Mesenchymal stem cell (in vitro differentiated cells and primary cell): ENCODE measurements at regions not wholly inside any gene's neighbourhood (a gene's known extent, or its start where the extent isn't known, plus 50 kb on each side); places are given as distances from the start of the nearest gene placed in this dataset.

Experiments
- DNase-seq: peaks from one replicate; pipeline ENCODE4 v3.0.0-alpha.2; 2013
- H2AFZ ChIP-seq: one replicate; pipeline ENCODE4 v1.6.1; 2013; ENCODE audit warnings: low read depth, mild to moderate bottlenecking, control low read depth, inconsistent platforms, low read length, moderate library complexity
- H2AK5ac ChIP-seq: 2 replicates; pipeline ENCODE4 v1.6.1; 2013; ENCODE audit warnings: low read length, moderate library complexity, mild to moderate bottlenecking, inconsistent platforms; ENCODE audit not compliant: severe bottlenecking
- H2BK120ac ChIP-seq: one replicate; pipeline ENCODE4 v1.6.1; 2013; ENCODE audit warnings: low read depth, mild to moderate bottlenecking, inconsistent platforms, low read length, moderate library complexity
- H2BK12ac ChIP-seq, 2 experiments: one replicate each; pipeline ENCODE4 v1.6.1; 2013; ENCODE audit warnings: inconsistent platforms in 2 of 2, low read length in 2 of 2, mild to moderate bottlenecking in 2 of 2, moderate library complexity in 2 of 2, control low read depth in 1 of 2
- H2BK15ac ChIP-seq: one replicate; pipeline ENCODE4 v1.6.1; 2013; ENCODE audit warnings: mild to moderate bottlenecking, low read depth, inconsistent platforms; ENCODE audit not compliant: poor library complexity, severe bottlenecking
- H2BK5ac ChIP-seq: 2 replicates; pipeline ENCODE4 v1.6.1; 2013; ENCODE audit warnings: low read depth, mild to moderate bottlenecking, low read length, control low read depth, inconsistent platforms; ENCODE audit not compliant: poor library complexity, severe bottlenecking
- H3K14ac ChIP-seq, 2 experiments: one replicate each; pipeline ENCODE4 v1.6.1; 2013; ENCODE audit warnings: inconsistent platforms in 2 of 2, low read length in 2 of 2, control low read depth in 1 of 2, mild to moderate bottlenecking in 1 of 2, moderate library complexity in 1 of 2
- H3K18ac ChIP-seq, 2 experiments: one replicate each; pipeline ENCODE4 v1.6.1; 2013; ENCODE audit warnings: inconsistent platforms in 2 of 2, low read length in 2 of 2, control low read depth in 1 of 2, low read depth in 1 of 2, mild to moderate bottlenecking in 1 of 2
- H3K23ac ChIP-seq, 2 experiments: one replicate each; pipeline ENCODE4 v1.6.1; 2013; ENCODE audit warnings: inconsistent platforms in 2 of 2, low read length in 2 of 2, mild to moderate bottlenecking in 2 of 2, moderate library complexity in 2 of 2, control low read depth in 1 of 2
- H3K27ac ChIP-seq: 2 replicates; pipeline ENCODE4 v1.5.1; 2013; ENCODE audit warnings: mild to moderate bottlenecking, moderate library complexity, low read length, control low read depth, inconsistent platforms; ENCODE audit not compliant: poor library complexity, severe bottlenecking
- H3K27me3 ChIP-seq, 2 experiments: 2 replicates each; pipeline versions ENCODE4 v1.6.1 to v1.7.0; 2013; ENCODE audit warnings: low read length in 2 of 2, mild to moderate bottlenecking in 2 of 2, moderate library complexity in 2 of 2, control low read depth in 1 of 2, inconsistent platforms in 1 of 2; ENCODE audit not compliant: control insufficient read depth in 1 of 2, insufficient read depth in 1 of 2
- H3K36me3 ChIP-seq, 2 experiments: 2 replicates each; pipeline versions ENCODE4 v1.6.1 to v1.7.0; 2013; ENCODE audit warnings: low read length in 2 of 2, control low read depth in 1 of 2, inconsistent platforms in 1 of 2, low read depth in 1 of 2, mild to moderate bottlenecking in 1 of 2; ENCODE audit not compliant: insufficient read depth in 2 of 2, control insufficient read depth in 1 of 2
- H3K4ac ChIP-seq, 2 experiments: one replicate each; pipeline ENCODE4 v1.6.1; 2013; ENCODE audit warnings: inconsistent platforms in 2 of 2, low read length in 2 of 2, mild to moderate bottlenecking in 2 of 2, moderate library complexity in 2 of 2, control low read depth in 1 of 2, low read depth in 1 of 2
- H3K4me1 ChIP-seq: 2 replicates; pipeline ENCODE4 v1.6.1; 2013; ENCODE audit warnings: low read depth, low read length, control low read depth; ENCODE audit not compliant: control insufficient read depth, insufficient read depth
- H3K4me2 ChIP-seq: 2 replicates; pipeline ENCODE4 v1.6.1; 2013; ENCODE audit warnings: low read length, mild to moderate bottlenecking, inconsistent platforms; ENCODE audit not compliant: poor library complexity, severe bottlenecking
- H3K4me3 ChIP-seq, 2 experiments: 2 replicates each; pipeline versions ENCODE4 v1.5.1 to v1.7.0; 2013; ENCODE audit warnings: low read length in 2 of 2, mild to moderate bottlenecking in 2 of 2, control low read depth in 1 of 2, low read depth in 1 of 2; ENCODE audit not compliant: insufficient read depth in 1 of 2
- H3K79me1 ChIP-seq: replicated peaks from 2 replicates; pipeline ENCODE4 v1.6.1; 2013; ENCODE audit warnings: mild to moderate bottlenecking, control low read depth, low read length, inconsistent platforms; ENCODE audit not compliant: poor library complexity, severe bottlenecking
- H3K9ac ChIP-seq: 2 replicates; pipeline ENCODE4 v1.7.0; 2013; ENCODE audit warnings: mild to moderate bottlenecking, low read length, moderate library complexity
- H3K9me3 ChIP-seq: 2 replicates; pipeline ENCODE4 v1.7.0; 2013; ENCODE audit warnings: mild to moderate bottlenecking, low read length; ENCODE audit not compliant: control insufficient read depth
- H4K8ac ChIP-seq: one replicate; pipeline ENCODE4 v1.6.1; 2013; ENCODE audit warnings: inconsistent platforms, mild to moderate bottlenecking, low read length, moderate library complexity
- H4K91ac ChIP-seq: one replicate; pipeline ENCODE4 v1.6.1; 2013; ENCODE audit warnings: mild to moderate bottlenecking, low read length, inconsistent platforms
- WGBS: methylation state at CpG from one replicate; pipeline ENCODE4 v1.1.7; 2013; ENCODE audit warnings: mixed read lengths; 5-methylcytosine and 5-hydroxymethylcytosine counted together

DNA sequence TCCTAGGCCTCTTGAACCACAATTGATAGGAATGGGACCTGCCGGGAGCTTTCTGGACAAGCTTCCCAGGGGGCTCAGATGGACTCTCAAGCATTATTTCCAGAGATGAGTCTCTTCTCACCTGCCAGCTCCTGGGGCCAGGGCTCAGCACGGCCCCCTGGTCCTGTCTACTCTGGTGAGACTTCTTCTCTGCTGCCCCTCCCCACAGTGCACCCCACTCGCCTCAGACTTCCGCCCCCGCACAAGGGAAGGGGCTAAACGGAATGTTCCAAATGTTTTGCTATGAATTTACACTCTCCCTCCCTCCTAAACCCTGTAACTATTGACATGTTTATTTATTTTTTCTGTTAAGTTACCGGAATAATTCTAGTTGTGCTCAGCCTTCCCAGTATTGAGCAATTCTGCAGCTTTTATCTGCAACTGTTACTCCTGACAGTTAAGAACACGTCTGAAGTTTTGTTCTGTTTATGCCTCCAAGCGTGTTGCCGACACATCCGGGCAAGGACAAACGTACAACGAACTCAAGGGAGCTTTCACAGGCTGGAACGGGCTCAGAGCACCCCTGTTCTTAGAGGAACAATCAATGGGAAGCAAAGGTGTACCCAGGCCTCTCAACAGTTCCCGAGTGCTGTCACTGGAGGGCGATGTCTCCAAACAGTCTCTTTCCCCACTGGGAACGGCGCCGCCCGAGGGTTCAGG, 55.2 kb downstream of the FHIP2A start:
- peak overlapping the region; percentile 63 for H2BK15ac ChIP-seq
- no peaks in the 10 kb centered on the region for H3K9me3 ChIP-seq
- peak overlapping the region; percentile 66 for H3K4me2 ChIP-seq
- H2BK12ac ChIP-seq, result peak overlapping the region in 1 of 2 experiments; percentile 43
- peak overlapping the region; percentile 72 for H4K91ac ChIP-seq
- H3K4me3 ChIP-seq, result no peak overlapping the region
- no peak overlapping the region for H2BK5ac ChIP-seq
- no peaks in the 10 kb centered on the region for H3K79me1 ChIP-seq
- H3K4ac ChIP-seq, result no peak overlapping the region
- H2BK120ac ChIP-seq, result no peak overlapping the region
- peak; percentile 83 for DNase-seq
- peak overlapping the region; percentile 7 for H3K9ac ChIP-seq
- H3K18ac ChIP-seq, result peak overlapping the region in 1 of 2 experiments; percentile 70
- no peak overlapping the region for H2AK5ac ChIP-seq
- peaks cover 8% of the 10 kb centered on the region for H3K4me1 ChIP-seq
- no peaks in the 10 kb centered on the region for H3K36me3 ChIP-seq
- no peak overlapping the region for H3K27ac ChIP-seq
- H3K23ac ChIP-seq, result no peak overlapping the region
- H3K14ac ChIP-seq, result no peak overlapping the region
- WGBS, result 19% methylated on average over 16 of the region's 20 CpGs
- no peak overlapping the region for H2AFZ ChIP-seq
- peaks cover 0 to 3% of the 10 kb centered on the region in 2 experiments for H3K27me3 ChIP-seq
- H4K8ac ChIP-seq, result peak overlapping the region; percentile 78

DNA sequence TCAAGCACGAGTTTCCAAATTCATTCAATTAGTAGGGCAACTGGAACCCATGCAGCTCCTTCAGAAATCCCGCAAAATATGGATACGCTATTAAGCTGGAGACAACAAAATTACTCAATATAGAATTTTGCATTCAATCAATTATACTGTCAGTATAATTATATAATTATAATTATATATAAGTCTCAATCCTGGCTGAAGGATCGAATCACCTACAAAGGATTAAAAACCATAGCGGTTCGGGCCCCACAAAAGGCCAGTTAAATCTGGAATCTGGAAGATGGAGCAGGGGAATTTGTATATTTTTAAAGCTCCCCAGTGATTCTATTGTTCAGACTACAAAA, 55.7 kb downstream of the FHIP2A start:
- H3K36me3 ChIP-seq, result no peaks in the 10 kb centered on the region
- no peak overlapping the region for H3K4me2 ChIP-seq
- no peak overlapping the region for H3K18ac ChIP-seq
- H2BK15ac ChIP-seq, result no peak overlapping the region
- no peak overlapping the region for H2BK5ac ChIP-seq
- no peak overlapping the region for H3K4me3 ChIP-seq
- no peak overlapping the region for H3K4ac ChIP-seq
- DNase-seq, result no peak
- H3K23ac ChIP-seq, result no peak overlapping the region
- no peak overlapping the region for H4K8ac ChIP-seq
- peaks cover 13% of the 10 kb centered on the region for H3K4me1 ChIP-seq
- no peaks in the 10 kb centered on the region for H3K79me1 ChIP-seq
- H3K9me3 ChIP-seq, result no peaks in the 10 kb centered on the region
- WGBS, result 73% methylated on average over 4 of the region's 6 CpGs
- H2AFZ ChIP-seq, result no peak overlapping the region
- peak overlapping the region; percentile 7 for H3K9ac ChIP-seq
- no peak overlapping the region for H2AK5ac ChIP-seq
- H2BK12ac ChIP-seq, result no peak overlapping the region
- no peak overlapping the region for H3K27ac ChIP-seq
- peaks cover 0 to 3% of the 10 kb centered on the region in 2 experiments for H3K27me3 ChIP-seq
- no peak overlapping the region for H2BK120ac ChIP-seq
- H3K14ac ChIP-seq, result no peak overlapping the region
- H4K91ac ChIP-seq, result no peak overlapping the region

DNA sequence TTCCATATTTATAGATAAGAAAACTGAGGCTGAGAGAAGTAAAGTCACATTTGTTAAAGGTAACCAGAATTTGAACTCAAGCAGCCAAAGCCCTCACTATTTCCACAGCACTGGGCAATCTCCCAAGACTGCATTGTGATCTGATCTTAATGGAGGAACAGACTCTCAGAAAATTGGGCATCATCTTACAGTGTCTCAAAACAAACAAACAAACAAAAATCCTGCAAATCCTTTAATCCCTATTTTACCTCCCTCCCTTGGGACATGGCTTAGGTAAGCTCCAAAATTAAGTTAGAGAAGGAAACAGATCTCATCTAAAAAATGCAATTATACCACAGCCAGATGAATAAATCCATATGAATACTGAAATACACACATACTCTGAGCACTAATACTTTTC, 57.5 kb downstream of the FHIP2A start:
- peaks cover 16% of the 10 kb centered on the region for H3K4me1 ChIP-seq
- H3K14ac ChIP-seq, result no peak overlapping the region
- DNase-seq, result no peak
- no peak overlapping the region for H2AFZ ChIP-seq
- peak overlapping the region; percentile 30 for H3K9ac ChIP-seq
- H3K36me3 ChIP-seq, result no peaks in the 10 kb centered on the region
- H3K4me2 ChIP-seq, result no peak overlapping the region
- no peak overlapping the region for H4K91ac ChIP-seq
- H4K8ac ChIP-seq, result no peak overlapping the region
- no peak overlapping the region for H3K23ac ChIP-seq
- no peak overlapping the region for H3K27ac ChIP-seq
- H2BK12ac ChIP-seq, result no peak overlapping the region
- no peak overlapping the region for H2AK5ac ChIP-seq
- H3K27me3 ChIP-seq, result peaks cover 0 to 3% of the 10 kb centered on the region in 2 experiments
- no peak overlapping the region for H2BK5ac ChIP-seq
- no peak overlapping the region for H3K4me3 ChIP-seq
- H3K79me1 ChIP-seq, result no peaks in the 10 kb centered on the region
- H3K18ac ChIP-seq, result no peak overlapping the region
- no peak overlapping the region for H2BK120ac ChIP-seq
- no peak overlapping the region for H3K4ac ChIP-seq
- no peaks in the 10 kb centered on the region for H3K9me3 ChIP-seq
- no peak overlapping the region for H2BK15ac ChIP-seq

DNA sequence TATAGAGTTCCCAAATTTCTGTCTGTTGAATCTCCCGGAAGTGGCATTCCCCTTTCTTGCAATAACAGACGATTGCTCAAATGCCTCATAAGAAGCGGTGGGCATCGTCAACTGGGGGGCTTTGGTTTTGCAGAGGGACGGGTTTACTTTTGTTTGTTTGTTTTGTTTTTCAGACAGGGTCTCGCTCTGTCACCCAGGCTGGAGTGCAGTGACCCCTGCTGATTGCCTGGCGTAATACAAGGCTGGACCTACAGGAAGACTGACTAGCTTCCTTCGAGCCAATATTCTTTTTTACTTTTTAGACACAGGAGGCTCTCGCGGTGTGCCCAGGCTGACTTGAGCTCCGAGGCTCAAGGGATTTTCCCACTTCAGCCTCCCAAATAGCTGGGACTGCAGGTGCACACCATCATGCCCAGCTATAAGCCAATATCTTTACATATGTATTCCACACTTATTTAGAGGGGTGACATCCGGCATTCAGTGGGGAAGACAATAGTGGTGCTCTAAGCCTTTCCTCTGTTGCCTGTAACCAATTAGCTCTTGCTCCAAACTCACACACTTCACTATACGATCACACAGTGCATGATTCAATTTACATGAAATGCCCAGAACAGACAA, 58.1 kb downstream of the FHIP2A start:
- Histone ChIP-seq H2AFZ (no peak overlapping the region), H2BK5ac (no peak overlapping the region), H2BK12ac (peak overlapping the region in 1 of 2 experiments; percentile 80), H3K36me3 (no peaks in the 10 kb centered on the region), H3K4me3 (no peak overlapping the region), H3K27me3 (peaks cover 0 to 3% of the 10 kb centered on the region in 2 experiments), H2BK15ac (no peak overlapping the region), H3K14ac (no peak overlapping the region), H3K23ac (no peak overlapping the region), H4K91ac (no peak overlapping the region), H3K9me3 (no peaks in the 10 kb centered on the region), H3K4ac (no peak overlapping the region), H3K27ac (no peak overlapping the region), H3K18ac (peak overlapping the region in 1 of 2 experiments; percentile 34), H4K8ac (peak overlapping the region; percentile 67), H3K4me2 (no peak overlapping the region), H2AK5ac (peak overlapping the region; percentile 17), H3K79me1 (no peaks in the 10 kb centered on the region), H3K4me1 (peaks cover 16% of the 10 kb centered on the region), H2BK120ac (no peak overlapping the region), H3K9ac (peak overlapping the region; percentile 30)
- peak; percentile 27 for DNase-seq
- 52% methylated on average over 12 of the region's 13 CpGs for WGBS
